Right ventricle myocardium inferior (tissue), 1 donor: ENCODE measurements at regions not wholly inside any gene's neighbourhood (a gene's known extent, or its start where the extent isn't known, plus 50 kb on each side); places are given as distances from the start of the nearest gene placed in this dataset.
"Not testable (repeated sequence)": the region's sequence is repeated elsewhere in the genome, so short reads cannot be mapped to it uniquely, and the experiment has no call there.

Experiments used
- ATAC-seq: fragments of 200-7000 bp; cut with Tn5 transposase; one replicate; pipeline ENCODE4 v1.9.1; 2020; ENCODE audit warnings: mild to moderate bottlenecking, moderate library complexity
- DNase-seq: peaks from one replicate; pipeline ENCODE4 v3.0.0; 2021; ENCODE audit errors: missing footprints
- intact Hi-C: fragments of 100-400 bp; cut with DNase I; formaldehyde crosslinking; loops from one replicate; pipeline ENCODE4 v1.11.0; 2022
- donor health status: DM: no; HTN: yes; CAD: no; lungs with severe emphysema.

DNA sequence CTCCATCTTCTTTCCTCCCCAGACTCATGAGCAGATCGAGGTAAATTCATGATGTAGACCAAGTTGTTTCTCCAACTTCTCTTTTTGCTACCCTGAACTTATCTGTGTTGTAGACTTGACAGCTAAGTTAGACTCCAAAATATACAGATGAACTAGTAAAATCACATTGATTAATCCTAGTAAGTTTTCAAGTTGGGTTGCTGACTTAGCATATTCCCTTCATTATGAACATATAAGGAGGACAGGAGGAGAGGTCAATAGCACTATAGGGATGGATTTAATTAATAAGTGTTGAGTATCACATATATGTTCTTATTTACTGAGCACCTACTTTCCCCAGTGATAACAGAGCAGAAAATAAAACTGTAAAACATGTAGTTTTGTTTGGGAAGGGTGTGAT, 227.3 kb downstream of the TINAG start:
- no peak for ATAC-seq

DNA sequence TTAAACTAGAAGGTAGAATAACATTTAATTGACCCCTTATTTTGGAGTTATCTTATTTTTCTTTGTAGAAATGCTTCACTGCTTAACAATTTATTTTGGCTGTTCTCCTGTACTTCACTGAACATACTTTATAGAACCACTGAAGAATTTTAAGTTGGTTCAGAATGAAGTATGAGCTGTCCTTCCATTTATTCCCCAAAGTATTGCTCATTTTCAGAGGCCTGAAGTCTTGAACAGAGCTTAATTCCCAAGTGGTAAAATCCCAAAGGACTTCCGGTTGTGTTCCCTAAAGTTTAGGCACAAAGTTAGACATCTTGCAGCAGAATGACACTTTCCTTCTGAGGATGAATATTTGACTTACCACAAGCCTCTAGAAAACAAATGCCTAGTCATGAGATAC, 233.3 kb downstream of the TINAG start:
- no peak for DNase-seq
- intact Hi-C loops: no loop called here
- ATAC-seq: no peak

More for the DNA sequence above, 227.3 kb downstream of the TINAG start:
- intact Hi-C loops: no loop called here
- DNase-seq: no peak

DNA sequence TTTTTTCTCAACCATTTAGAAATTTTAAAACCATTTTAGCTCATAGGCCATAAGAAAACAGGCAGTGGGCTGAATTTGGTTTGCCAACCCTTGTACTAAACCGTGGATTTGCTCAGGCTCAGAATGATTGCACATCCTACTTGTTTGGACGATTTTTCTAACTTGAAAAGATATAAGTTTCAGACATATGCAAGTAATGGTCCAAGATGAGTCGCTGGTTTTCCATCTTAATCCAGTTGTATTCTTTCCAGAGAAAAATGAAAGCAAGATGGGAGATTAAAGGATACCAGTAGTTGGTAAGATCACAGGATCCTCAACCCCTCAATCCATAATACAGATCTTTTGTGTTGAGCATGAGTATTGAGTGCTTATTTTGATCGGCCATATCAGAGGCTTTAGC, 250.9 kb downstream of the TINAG start:
- ATAC-seq (no peak), DNase-seq (no peak)
- intact Hi-C loops: no loop called here

DNA sequence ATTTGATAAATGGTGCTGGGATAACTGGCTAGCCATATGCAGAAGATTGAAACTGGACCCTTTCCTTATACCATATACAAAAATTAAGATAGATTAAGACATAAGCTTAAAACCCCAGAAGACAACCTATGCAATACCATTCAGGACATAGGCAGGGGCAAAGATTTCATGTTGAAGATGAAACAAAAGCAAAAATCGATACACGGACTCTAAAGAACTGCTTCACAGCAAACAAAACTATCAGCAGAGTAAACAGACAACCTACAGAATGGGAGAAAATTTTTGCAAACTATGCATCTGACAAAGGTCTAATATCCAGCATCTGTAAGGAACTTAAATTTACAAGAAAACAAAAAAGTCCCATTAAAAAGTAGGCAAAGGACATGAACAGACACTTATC, 255.9 kb downstream of the TINAG start:
- ATAC-seq, intact Hi-C loops, DNase-seq: not testable (repeated sequence)

DNA sequence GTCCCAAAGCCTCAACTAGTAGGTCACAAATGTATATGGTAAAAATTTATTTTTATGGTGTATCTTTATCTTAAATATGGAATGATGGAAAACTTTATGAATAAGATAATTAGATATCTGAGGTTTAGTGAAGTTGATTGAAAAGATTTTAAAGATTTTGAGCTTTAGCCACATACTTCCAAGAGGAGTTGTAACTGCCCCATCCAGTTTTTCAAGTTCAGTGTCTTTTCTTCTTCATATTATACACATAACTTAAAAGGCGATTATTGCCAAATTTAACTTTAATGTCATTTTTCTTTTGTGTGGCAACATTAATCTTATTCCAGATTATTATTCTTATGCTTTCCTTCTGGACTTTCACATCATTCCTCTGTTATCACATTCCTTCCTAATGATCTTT, 266.4 kb downstream of the TINAG start:
- DNase-seq (no peak), ATAC-seq (no peak)
- intact Hi-C loops: no loop called here

DNA sequence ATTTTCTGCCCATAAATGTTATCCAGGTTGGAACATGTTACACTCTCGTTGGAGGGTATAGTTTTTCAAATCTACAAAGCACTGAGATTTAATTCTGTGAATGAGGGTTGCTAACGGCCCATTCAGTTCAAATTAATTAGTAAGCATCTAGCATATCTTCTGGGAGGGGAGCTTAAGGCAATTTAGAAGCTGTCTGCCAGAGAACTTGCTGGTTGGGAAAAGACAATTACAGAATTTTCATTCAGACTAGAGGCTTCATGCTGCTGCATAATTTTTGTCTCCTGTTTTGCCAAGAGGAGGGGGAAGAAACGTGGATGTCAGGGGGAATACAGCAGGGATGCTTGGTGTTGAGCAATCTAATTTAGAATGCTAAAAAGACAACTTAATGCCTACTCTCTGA, 268.3 kb upstream of the FAM83B start:
- DNase-seq (no peak), ATAC-seq (no peak)
- intact Hi-C loops: no loop called here

DNA sequence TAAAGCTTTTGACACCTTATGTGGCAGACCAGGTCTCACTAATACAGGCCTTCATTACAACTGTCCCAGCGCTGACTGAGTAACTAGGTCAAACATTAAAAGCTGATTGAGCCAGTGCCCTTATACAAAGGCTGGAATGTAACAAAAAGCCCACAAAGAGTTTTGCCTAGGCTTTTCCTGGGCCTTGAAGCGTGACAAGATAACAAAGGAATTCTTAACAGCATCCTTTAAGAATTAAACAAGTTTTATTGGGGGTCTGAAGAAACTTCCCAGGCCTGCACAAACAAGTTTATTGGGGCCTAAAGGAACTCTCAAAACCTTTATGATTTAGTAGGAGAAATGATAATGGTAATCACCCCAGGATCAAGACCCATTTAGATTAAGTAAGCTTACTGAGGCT, 267.6 kb upstream of the FAM83B start:
- DNase-seq (no peak), ATAC-seq (no peak)
- intact Hi-C loops: no loop called here

DNA sequence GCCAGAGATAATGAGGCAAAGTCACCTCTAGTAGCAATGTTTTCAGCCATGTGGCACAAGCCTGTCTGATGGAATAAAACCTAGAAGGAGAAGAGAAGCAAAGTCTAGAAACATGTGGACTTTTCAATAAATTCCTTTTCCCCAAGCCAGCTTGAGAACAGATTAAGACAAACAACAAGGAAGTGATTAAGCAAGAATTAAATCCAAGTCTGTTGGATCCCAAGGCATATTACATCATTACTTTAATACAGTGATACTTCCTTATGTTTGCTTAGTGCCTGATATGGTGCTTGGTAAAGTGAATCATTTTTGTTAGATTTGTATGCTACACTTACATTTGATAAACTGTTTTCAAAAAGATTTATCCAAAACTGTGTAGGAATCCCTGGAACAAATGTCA, 260.3 kb upstream of the FAM83B start:
- ATAC-seq: peak; percentile 37
- intact Hi-C loops: no loop called here
- no peak for DNase-seq

DNA sequence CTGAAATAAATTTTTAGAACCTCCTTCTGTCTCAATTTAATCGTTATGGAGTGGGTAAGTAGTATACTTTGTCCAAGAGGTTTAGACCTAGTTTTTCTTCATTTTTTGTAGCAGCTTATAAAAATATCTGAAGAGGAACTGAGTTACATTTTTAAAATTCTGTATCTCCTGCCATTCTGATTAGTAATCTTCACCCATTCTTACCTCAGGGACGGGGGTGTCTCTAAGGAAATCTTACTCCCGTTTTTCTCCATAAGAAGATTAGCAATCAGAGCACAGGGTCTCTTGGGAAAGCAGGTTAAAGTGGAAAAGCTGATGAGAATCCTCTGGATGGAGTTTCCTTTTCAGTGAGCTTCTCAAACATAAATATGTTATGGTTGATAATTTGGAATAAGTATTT, 259.3 kb upstream of the FAM83B start:
- ATAC-seq (no peak), DNase-seq (no peak)
- intact Hi-C loops: no loop called here

DNA sequence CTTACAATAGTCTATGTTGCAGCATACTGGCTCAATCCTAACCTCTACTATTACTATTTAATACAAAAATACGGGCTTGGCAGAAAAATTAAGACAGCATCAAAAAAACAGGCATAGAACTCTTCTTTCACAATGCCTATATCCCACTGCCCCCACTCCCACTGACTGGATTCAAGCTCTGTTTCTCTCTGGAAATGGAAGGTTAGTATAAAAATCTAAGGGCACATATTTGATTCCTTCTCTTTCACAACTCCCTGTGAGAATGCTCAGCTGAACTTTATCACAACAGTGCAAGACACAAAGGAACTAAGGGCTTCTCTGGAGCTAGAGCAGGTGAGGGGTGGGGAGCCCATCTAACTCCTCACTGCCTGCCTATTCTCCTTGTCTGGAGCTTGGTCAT, 258.4 kb upstream of the FAM83B start:
- no peak for ATAC-seq
- intact Hi-C loops: no loop called here
- DNase-seq: no peak

DNA sequence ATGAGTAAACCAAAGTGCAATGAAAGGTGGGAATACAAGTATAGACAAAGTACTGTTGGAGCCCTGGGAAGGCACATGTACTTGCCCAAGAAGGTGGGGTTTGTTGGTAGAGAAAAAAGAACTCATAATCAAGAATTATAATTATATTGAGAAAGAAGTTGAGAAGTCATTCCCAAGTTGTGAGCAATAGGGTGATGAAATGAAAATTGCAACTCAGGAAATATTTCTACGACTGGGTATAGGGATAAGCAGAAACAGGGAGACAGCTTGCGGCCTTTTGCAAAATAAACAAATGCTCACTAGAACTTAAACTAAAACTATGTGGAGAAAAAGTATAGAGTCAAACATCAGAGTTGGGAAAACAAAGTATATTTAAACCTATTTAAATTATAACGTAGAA, 250.7 kb upstream of the FAM83B start:
- DNase-seq (no peak), ATAC-seq (no peak)
- intact Hi-C loops: no loop called here

DNA sequence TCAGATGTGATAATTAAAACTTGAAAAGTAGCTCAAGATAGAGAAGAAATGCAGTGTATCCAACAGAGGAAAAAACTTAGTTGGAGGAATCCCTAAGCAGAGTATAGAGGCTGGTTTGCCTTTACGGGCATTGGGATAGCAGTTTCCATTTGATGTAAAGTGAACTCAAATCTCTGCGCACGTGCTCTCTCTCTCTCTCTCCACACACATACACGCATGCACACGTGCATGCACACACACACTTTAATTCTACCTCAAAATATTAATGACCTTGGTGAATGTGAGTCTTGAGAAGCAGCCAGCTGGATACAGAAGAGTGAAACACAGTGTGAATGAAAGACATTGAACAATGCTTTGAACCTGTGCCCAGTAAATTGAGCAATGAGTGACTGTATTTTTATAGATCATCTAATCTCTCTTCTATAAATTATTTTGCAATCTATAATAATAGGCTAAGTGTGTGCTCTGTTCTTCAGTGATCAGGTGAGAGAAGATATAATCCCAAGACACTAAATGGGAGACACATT, 247.7 kb upstream of the FAM83B start:
- ATAC-seq: no peak
- DNase-seq: no peak
- intact Hi-C loops: no loop called here

DNA sequence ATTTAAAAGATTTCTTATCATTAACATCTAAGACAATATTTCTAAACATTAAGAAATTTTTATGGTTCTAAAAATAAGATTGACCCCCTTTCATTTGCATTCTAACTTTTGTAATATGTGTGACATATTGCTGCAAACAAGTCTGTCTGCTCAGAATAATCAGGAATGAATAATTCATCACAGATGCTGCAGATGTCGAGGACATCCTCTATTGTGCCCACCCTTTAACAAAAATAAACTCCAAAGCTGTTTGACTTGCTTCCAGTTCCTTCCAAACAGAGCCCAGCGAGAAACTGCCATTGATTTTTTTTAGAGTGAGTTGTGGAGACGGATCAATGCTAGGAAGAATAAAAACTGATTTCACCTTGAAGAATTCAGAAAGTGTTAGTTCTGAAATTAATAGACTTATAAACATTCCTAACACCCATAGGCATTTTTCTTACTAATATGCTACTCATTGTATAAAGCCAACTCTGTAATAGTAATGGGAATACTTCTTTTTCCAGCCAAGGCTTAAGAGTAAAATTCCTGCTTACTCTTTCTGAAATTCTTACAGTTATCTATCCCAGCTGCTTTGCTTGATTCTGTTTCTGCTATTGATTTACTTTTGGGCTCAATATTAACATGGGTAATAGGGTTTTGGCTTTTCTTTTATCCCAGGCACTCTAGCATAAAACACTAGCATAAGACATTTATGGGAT, 244.8 kb upstream of the FAM83B start:
- intact Hi-C loops: no loop called here
- ATAC-seq (no peak), DNase-seq (no peak)

DNA sequence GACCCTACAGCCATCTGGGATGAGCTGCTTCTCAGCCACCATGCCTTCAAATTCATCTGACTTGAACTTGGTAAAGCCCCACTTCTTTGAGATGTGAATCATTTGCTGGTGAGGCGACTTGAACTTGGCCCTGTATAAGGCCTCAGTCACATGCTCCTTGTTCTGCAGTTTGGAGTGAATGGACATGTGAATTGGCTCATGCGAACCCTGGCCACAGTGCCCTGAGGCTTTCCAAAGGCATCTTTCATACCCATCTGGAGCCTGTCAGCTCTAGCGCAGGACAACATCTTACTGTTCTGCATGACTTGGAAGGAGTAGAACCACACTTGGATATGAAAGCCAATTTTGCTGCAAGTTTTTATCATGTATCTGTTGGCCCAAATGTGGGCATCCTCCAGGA, 244.0 kb upstream of the FAM83B start:
- DNase-seq (no peak), ATAC-seq (no peak)
- intact Hi-C loops: no loop called here

DNA sequence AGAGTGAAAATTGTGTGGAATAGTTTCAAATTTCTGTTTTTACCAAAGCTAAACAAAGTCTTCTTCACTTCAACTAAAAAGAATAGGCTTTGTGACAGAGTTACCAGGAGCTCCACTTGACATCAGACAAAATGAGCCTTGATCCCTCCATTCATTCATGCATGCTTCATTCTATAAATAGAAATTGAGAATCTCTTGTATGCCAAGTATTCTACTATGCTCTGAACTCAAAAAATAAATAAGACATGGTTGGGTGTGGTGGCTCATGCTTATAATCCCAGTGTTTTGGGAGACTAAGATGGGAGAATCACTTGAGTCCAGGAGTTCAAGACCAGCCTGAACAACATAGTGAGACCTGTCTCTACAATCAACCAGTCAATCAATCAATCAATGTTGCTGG, 236.6 kb upstream of the FAM83B start:
- no peak for ATAC-seq
- DNase-seq: no peak
- intact Hi-C loops: no loop called here

DNA sequence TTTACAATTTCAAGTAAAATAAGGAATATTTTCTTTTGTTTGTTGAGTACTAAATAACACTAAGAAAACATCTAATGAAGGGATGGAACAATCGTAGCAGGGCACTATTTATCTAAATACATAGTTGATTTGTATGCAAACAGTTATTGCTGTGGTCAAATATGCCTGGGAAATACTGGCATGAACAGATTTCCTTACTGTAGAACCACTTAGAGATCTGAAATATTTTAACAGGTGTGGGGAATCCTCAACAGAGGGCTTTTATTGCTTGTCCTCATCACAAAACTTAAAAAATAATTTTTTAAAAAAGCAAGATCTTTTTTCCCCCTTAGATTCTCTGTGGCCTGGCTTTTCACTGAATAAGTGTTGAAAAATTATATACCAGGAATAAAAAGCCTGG, 233.0 kb upstream of the FAM83B start:
- ATAC-seq (no peak), DNase-seq (no peak)
- intact Hi-C loops: no loop called here

DNA sequence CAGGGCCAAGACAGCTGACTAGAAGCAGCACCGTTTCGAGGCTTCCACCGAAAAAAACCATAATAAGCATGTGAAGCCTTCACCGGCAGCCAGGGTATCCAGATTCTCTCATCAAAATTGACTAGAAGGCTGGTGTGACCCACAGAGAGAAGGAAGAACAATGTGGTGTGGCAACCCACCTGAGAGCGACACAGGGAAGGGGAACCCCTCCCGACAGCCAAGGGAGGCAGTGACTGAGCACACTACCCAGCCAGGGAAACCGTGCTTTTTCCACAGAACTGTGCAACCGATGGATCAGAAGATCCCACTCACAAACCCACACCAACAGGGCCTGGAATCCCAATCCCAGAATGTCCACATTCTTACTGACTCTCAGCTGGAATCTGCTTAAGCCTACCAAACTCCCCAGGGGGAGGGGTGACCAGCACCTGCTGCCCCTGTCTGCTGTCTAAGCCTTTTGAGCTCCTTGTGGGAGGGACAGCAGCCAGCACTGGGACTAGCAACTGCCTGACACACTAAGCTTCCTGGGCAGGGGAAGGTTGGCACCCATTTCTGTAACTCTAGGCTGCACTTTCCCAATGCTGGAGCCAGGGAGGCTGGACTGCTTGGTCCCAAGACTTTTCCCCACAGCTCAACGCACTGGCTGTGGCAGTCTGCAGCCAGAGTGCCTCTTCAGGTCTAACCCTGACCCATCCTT, 231.9 kb upstream of the FAM83B start:
- intact Hi-C loops: no loop called here
- ATAC-seq: no peak
- no peak for DNase-seq

DNA sequence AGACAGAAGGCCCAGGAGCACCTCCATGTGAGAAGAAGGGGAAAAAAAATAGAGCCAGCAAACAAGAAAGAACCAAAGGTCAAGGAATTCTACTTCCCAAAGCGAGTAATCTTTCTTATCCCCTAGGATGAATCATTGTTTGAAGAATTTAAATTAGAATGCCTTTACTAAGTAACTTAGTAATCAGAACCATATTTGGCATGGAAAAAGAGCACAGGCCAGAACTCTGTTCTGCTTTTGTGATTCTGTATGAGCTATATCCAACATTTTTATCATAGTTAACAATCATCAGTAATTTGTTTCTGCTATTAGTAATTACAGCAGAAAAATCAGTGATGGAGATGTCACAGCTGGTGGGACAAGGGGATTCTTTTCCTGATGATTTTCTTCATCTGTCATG, 228.8 kb upstream of the FAM83B start:
- DNase-seq (no peak), ATAC-seq (no peak)
- intact Hi-C loops: no loop called here

DNA sequence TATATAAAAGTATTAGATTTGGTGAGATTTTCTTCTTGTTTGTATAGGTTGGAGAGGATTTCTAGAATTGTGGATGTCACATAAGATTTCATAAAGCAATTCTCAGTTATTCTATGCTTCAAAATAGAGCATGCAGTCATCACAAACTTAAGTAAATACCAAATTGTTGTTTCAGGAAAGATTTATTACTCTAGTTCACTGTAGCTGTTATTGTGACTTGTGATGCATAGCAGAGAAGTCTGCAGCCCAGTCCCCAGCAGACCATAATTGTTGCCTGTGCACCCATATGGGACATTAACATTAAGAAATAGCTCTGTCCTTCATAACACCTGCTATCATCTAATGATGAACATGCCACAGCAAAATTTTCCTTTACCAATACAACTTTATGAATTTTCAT, 228.0 kb upstream of the FAM83B start:
- ATAC-seq (no peak), DNase-seq (no peak)
- intact Hi-C loops: no loop called here

DNA sequence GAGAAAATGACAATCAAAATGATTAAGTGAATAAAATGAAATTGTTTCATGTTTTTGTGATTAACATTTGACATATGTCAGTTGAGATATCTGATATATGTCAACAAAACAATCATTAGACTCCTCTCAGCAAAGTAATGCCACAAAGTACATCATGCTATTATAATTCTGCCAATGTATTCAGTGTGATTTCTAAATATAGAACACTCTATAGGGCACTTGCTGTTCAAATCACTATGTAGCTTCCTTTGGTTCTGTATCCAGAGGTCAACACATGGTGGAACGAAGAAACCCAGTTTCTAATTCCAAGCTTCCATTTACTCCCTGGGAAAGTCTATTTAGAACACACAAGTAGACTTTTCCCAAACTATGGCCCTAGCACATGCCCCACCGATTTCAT, 227.5 kb upstream of the FAM83B start:
- intact Hi-C loops: no loop called here
- peak; percentile 34 for ATAC-seq
- DNase-seq: no peak

DNA sequence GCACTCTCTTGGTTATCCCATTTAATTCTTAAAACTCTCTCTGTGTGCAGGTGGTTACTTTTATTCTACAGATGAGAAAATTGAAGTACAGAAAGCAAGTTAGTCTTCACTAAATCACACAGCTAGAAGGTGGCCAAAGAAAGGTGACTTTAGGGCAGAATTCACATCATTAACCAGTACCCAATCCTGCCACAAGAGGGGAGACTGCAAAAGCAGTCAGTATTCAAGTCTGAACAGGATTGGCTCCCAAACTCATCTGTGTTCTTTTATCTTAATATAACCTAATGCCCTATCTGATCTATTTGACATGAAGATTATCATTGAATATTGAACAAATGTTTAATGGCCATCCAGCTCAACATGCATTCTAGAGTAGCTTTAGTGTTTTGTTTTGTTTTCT, 225.3 kb upstream of the FAM83B start:
- ATAC-seq (no peak), DNase-seq (no peak)
- intact Hi-C loops: no loop called here
